ENCODE measurements at regions not wholly inside any gene's neighbourhood (a gene's known extent, or its start where the extent isn't known, plus 50 kb on each side); places are given as distances from the start of the nearest gene placed in this dataset.

DNA sequence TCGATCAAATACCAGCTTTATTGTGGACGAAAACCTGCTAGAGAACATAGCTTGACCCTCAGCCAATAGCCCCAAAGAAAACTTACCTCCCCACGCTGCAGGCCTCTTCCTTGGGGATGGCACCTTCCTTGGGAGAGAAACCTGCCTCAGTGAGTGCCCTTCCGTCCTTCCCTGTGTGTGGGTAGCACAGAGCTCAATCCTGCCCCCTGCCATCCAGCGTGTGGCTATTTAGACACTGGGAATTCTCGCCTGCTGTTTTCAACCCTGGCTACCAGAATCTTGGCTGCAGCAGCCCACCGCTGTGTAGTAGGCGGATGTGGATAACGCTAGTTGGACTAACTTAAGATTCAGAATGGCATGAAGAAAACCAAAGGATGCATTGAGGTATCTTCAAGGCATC, 238.2 kb downstream of the TEX36 start:
- no peaks in the 10 kb centered on the region for H3F3A ChIP-seq (ENCODE audit: low read depth)
- no peaks in the 10 kb centered on the region for H3K9me3 ChIP-seq (ENCODE audit: low read depth)
- H3K9ac ChIP-seq: no peak overlapping the region
- H3K36me3 ChIP-seq: no peaks in the 10 kb centered on the region
- H3K4me3 Mint-ChIP-seq: no peak overlapping the region
- H3K4me1 Mint-ChIP-seq: peaks cover 3% of the 10 kb centered on the region
- no peak overlapping the region for H3K4me2 ChIP-seq
- peaks cover 2% of the 10 kb centered on the region for H3K27me3 Mint-ChIP-seq (ENCODE audit: insufficient read depth, low read depth)
- H3K79me2 ChIP-seq (ENCODE audit: low read depth): no peaks in the 10 kb centered on the region
- H3K4me1 ChIP-seq: no peaks in the 10 kb centered on the region
- no peaks in the 10 kb centered on the region for H4K20me1 ChIP-seq (ENCODE audit: low read depth)
- H3K27ac Mint-ChIP-seq: no peak overlapping the region
- no peaks in the 10 kb centered on the region for H3K9me3 Mint-ChIP-seq
- H3K27me3 ChIP-seq: no peaks in the 10 kb centered on the region
- H3K27ac ChIP-seq: no peak overlapping the region
- DNase-seq (ENCODE audit: low spot score): no peak
- H2AFZ ChIP-seq (replicated peaks): no peak overlapping the region
- no peak for TF ChIP-seq EZH2 (IDR thresholded peaks at IDR 0.05)
- TF ChIP-seq, protein P1, sequence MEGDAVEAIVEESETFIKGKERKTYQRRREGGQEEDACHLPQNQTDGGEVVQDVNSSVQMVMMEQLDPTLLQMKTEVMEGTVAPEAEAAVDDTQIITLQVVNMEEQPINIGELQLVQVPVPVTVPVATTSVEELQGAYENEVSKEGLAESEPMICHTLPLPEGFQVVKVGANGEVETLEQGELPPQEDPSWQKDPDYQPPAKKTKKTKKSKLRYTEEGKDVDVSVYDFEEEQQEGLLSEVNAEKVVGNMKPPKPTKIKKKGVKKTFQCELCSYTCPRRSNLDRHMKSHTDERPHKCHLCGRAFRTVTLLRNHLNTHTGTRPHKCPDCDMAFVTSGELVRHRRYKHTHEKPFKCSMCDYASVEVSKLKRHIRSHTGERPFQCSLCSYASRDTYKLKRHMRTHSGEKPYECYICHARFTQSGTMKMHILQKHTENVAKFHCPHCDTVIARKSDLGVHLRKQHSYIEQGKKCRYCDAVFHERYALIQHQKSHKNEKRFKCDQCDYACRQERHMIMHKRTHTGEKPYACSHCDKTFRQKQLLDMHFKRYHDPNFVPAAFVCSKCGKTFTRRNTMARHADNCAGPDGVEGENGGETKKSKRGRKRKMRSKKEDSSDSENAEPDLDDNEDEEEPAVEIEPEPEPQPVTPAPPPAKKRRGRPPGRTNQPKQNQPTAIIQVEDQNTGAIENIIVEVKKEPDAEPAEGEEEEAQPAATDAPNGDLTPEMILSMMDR (IDR thresholded peaks at IDR 0.05): peak; percentile 5
- TF ChIP-seq EZH2phosphoT487 (IDR thresholded peaks at IDR 0.05): no peak
- H3K4me3 ChIP-seq: no peak overlapping the region
- no peaks in the 10 kb centered on the region for H3K36me3 Mint-ChIP-seq

DNA sequence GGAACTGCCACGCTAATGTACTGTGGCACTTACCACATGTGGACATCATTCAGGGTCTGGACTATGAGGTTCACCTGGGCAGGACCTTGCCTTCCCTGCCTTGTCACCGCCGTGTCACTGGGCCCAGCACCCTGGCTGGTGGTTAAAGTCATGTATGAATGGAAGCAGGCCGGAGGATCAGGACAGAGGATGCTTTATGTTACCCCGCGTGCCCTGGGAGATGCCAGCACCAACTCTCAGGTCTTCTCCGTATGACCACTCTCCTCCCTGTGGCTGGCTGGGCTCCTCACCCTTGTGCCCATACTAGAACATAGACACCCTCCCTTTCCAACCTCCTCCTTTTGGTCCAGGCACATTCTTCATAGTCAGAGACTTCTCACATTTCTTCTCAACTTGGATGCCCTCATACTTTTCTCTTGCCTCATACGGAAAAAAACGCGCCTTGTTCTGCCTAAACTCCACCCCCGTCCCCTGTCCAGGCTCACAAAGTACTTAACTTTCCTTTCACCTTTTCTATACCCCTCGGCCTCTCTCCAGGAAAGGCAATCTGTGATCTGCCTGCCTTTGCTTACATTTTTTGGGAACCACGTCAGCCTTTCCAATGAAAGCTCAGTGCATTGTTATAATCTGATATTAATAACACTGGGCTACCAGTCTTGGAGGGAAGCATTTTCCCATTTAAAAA, 240.0 kb downstream of the TEX36 start:
- no peak for DNase-seq (ENCODE audit: low spot score)
- no peak for TF ChIP-seq EZH2phosphoT487 (IDR thresholded peaks at IDR 0.05)
- TF ChIP-seq EZH2 (IDR thresholded peaks at IDR 0.05): no peak
- TF ChIP-seq, protein P1 (IDR thresholded peaks at IDR 0.05): no peak
- H3K36me3 Mint-ChIP-seq: no peaks in the 10 kb centered on the region

DNA sequence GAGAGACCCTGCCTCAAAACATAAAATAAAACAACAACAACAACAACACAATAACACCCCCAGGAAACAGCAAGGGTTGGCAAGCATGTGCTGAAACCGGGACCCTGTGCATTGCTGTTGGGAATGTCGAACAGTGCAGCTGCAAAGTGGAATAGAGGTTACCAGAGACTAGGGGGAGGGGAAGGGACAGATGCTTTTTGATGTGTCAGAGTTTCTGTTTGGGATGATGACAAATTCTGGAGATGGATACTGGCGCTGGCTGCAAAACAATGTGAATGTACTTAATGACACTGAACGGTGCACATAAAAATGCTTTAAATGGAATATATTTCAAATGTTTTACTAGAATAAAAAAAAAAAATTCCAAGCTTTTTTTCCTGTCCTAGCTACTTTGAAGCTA, 241.8 kb downstream of the TEX36 start:
- Histone ChIP-seq H3K9me3 (ENCODE audit: low read depth) (no peaks in the 10 kb centered on the region), H2AFZ (replicated peaks) (no peak overlapping the region), H3K4me3 (no peak overlapping the region), H3F3A (ENCODE audit: low read depth) (no peaks in the 10 kb centered on the region), H3K27me3 (no peaks in the 10 kb centered on the region), H3K27ac (no peak overlapping the region), H4K20me1 (ENCODE audit: low read depth) (no peaks in the 10 kb centered on the region), H3K36me3 (no peaks in the 10 kb centered on the region), H3K9ac (no peak overlapping the region), H3K79me2 (ENCODE audit: low read depth) (no peaks in the 10 kb centered on the region), H3K4me2 (no peak overlapping the region), H3K4me1 (no peaks in the 10 kb centered on the region)
- H3K4me1 Mint-ChIP-seq: peaks cover 3% of the 10 kb centered on the region
- no peaks in the 10 kb centered on the region for H3K9me3 Mint-ChIP-seq
- peaks cover 2% of the 10 kb centered on the region for H3K27me3 Mint-ChIP-seq (ENCODE audit: insufficient read depth, low read depth)
- TF ChIP-seq EZH2phosphoT487 (IDR thresholded peaks at IDR 0.05) (no peak), EZH2 (IDR thresholded peaks at IDR 0.05) (no peak)
- TF ChIP-seq, protein P1 (IDR thresholded peaks at IDR 0.05): no peak
- no peak overlapping the region for H3K4me3 Mint-ChIP-seq
- no peak for DNase-seq (ENCODE audit: low spot score)
- H3K36me3 Mint-ChIP-seq: no peaks in the 10 kb centered on the region
- H3K27ac Mint-ChIP-seq: no peak overlapping the region

More for the DNA sequence above, 240.0 kb downstream of the TEX36 start:
- no peaks in the 10 kb centered on the region for H4K20me1 ChIP-seq (ENCODE audit: low read depth)
- no peak overlapping the region for H3K27ac ChIP-seq
- H3K4me3 ChIP-seq: no peak overlapping the region
- H3K79me2 ChIP-seq (ENCODE audit: low read depth): no peaks in the 10 kb centered on the region
- Mint-ChIP-seq H3K4me3 (no peak overlapping the region), H3K27ac (no peak overlapping the region), H3K4me1 (peaks cover 3% of the 10 kb centered on the region), H3K27me3 (ENCODE audit: insufficient read depth, low read depth) (peaks cover 2% of the 10 kb centered on the region), H3K9me3 (no peaks in the 10 kb centered on the region)
- H3K36me3 ChIP-seq: no peaks in the 10 kb centered on the region
- H3K27me3 ChIP-seq: no peaks in the 10 kb centered on the region
- H3K9me3 ChIP-seq (ENCODE audit: low read depth): no peaks in the 10 kb centered on the region
- H2AFZ ChIP-seq (replicated peaks): no peak overlapping the region
- no peaks in the 10 kb centered on the region for H3F3A ChIP-seq (ENCODE audit: low read depth)
- H3K4me2 ChIP-seq: no peak overlapping the region
- H3K4me1 ChIP-seq: no peaks in the 10 kb centered on the region
- H3K9ac ChIP-seq: no peak overlapping the region

Data from neural progenitor cell (in vitro differentiated cells).